Omental fat pad (tissue), 3 donors: ENCODE measurements at regions not wholly inside any gene's neighbourhood (a gene's known extent, or its start where the extent isn't known, plus 50 kb on each side); places are given as distances from the start of the nearest gene placed in this dataset.

Source experiments
- ATAC-seq: fragments of 150-250 bp; one replicate; pipeline ENCODE4 v1.9.1; 2016; ENCODE audit warnings: mild to moderate bottlenecking, moderate library complexity; ENCODE audit not compliant: low FRiP score
- DNase-seq: peaks from one replicate; pipeline ENCODE4 v3.0.0-alpha.2; 2019; ENCODE audit warnings: low spot score
- CTCF ChIP-seq, 3 donors: fragments of 450-650 bp; IDR thresholded peaks; one replicate each; pipeline ENCODE4 v1.5.1; 2016 to 2017; ENCODE audit warnings: antibody characterized with exemption in 3 of 3, mild to moderate bottlenecking in 3 of 3, moderate library complexity in 2 of 3

DNA sequence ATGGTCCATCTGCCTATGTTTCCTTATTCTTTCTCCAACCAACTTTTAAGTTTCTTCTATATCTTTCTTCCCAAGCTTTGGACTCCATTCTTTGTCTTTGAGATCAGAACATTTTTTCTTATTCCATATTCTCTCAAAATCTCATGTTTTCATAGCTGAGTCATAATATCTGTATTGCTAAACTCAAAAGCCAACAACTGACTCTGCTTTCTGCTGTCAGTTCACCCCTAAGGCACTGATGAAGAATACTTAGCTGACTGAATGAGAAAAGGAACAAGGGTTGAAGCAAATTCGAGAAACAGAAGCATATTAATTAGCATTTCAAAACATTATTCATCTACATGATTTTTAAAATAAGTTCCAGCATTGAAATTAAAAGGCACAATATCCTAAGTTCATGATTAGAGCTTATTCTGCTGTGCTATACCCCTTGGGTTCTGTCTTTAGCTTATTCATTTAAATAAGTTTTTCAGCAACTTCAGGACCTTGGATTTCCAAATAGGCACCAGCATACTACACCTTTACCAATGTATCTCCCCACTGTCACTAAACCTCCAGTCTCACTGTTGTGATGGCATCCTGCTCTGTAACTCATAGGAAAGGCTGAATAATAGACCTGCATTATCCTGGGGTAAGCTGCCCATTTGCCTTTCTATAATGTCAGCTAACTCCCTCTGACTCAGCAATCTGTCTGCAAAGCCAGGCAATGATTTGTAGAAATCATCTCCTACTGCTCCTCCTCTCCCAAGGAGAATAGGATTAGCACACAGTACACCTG, 49.9 kb upstream of the C5orf46 start:
- TF ChIP-seq CTCF (IDR thresholded peaks at IDR 0.05), result no peak
- no peak for ATAC-seq

More for the DNA sequence above, 49.9 kb upstream of the C5orf46 start:
- DNase-seq, result no peak
